H1 (cell line): ENCODE measurements at regions not wholly inside any gene's neighbourhood (a gene's known extent, or its start where the extent isn't known, plus 50 kb on each side); places are given as distances from the start of the nearest gene placed in this dataset.

ENCODE experiments used
- CTCF ChIA-PET: fragments of 300-600 bp; sonication (Branson Sonifier 250); formaldehyde crosslinking; loops from one replicate; lab custom pipeline; 2021; ENCODE audit not compliant: partially characterized antibody; lab: Charles Lee
- POLR2A ChIA-PET: fragments of 300-600 bp; sonication (Branson Sonifier 250); formaldehyde crosslinking; loops from one replicate; lab custom pipeline; 2021; ENCODE audit warnings: inconsistent platforms; ENCODE audit not compliant: partially characterized antibody; lab: Charles Lee
- DNase-seq, 2 experiments: peaks; one replicate each; pipeline versions ENCODE4 v3.0.0 to v3.0.0-alpha.2; 2010 to 2022; ENCODE audit warnings: low spot score in 2 of 2, low read depth in 1 of 2, mixed read lengths in 1 of 2
- FAIRE-seq: peaks from 2 replicates; lab custom pipeline; 2011; peaks lifted over from hg19 to GRCh38; lab: Jason Lieb, UNC
- H2AFZ ChIP-seq: 2 replicates; pipeline ENCODE4 v1.8.1; 2012; ENCODE audit warnings: low read length, inconsistent platforms
- H2AK5ac ChIP-seq: 2 replicates; pipeline ENCODE4 v1.6.1; 2013; ENCODE audit warnings: low read depth, low read length
- H2BK120ac ChIP-seq: replicated peaks from 2 replicates; pipeline ENCODE3; 2013; ENCODE audit warnings: low read depth, low read length, inconsistent platforms
- H2BK12ac ChIP-seq: 2 replicates; pipeline ENCODE4 v1.6.1; 2013; ENCODE audit warnings: low read depth, low read length
- H2BK15ac ChIP-seq: 2 replicates; pipeline ENCODE4 v1.6.1; 2013; ENCODE audit warnings: low read length
- H2BK20ac ChIP-seq: 2 replicates; pipeline ENCODE4 v1.6.1; 2013; ENCODE audit warnings: low read length
- H2BK5ac ChIP-seq: 2 replicates; pipeline ENCODE4 v1.6.1; 2013; ENCODE audit warnings: low read depth, low read length
- H3K14ac ChIP-seq: 2 replicates; pipeline ENCODE4 v1.6.1; 2013; ENCODE audit warnings: inconsistent platforms; ENCODE audit not compliant: insufficient read length
- H3K18ac ChIP-seq: 2 replicates; pipeline ENCODE4 v1.6.1; 2013; ENCODE audit warnings: low read length; ENCODE audit errors: extremely low read depth
- H3K23ac ChIP-seq: 2 replicates; pipeline ENCODE4 v1.6.1; 2013; ENCODE audit warnings: inconsistent platforms; ENCODE audit not compliant: insufficient read length
- H3K23me2 ChIP-seq: 2 replicates; pipeline ENCODE4 v1.6.1; 2013; ENCODE audit warnings: low read depth, low read length
- H3K27ac ChIP-seq: 2 replicates; pipeline ENCODE4 v1.6.1; 2011; ENCODE audit warnings: low read depth, low read length, inconsistent platforms
- H3K27me3 ChIP-seq, 4 experiments: replicated peaks in 1 of 4; 1 replicate in 1 of 4; 2 replicates in 3 of 4; pipeline versions ENCODE4 v1.6.1 to v1.8.1; 2011 to 2013; ENCODE audit warnings: low read length in 3 of 4, mild to moderate bottlenecking in 3 of 4, inconsistent platforms in 2 of 4, mixed read lengths in 2 of 4, moderate library complexity in 1 of 4; ENCODE audit not compliant: control insufficient read depth in 3 of 4, insufficient read depth in 3 of 4; ENCODE audit errors: extremely low read depth in 1 of 4
- H3K36me3 ChIP-seq, 4 experiments: 2 replicates each; pipeline versions ENCODE4 v1.6.1 to v1.8.1; 2011 to 2013; ENCODE audit warnings: mild to moderate bottlenecking in 4 of 4, low read length in 3 of 4, moderate library complexity in 2 of 4, control low read depth in 1 of 4, inconsistent platforms in 1 of 4; ENCODE audit not compliant: insufficient read depth in 4 of 4, control insufficient read depth in 2 of 4
- H3K4ac ChIP-seq: replicated peaks from 2 replicates; pipeline ENCODE3; 2013; ENCODE audit warnings: low read length, low read depth, mixed read lengths, inconsistent platforms; ENCODE audit not compliant: insufficient read length
- H3K4me1 ChIP-seq, 4 experiments: replicated peaks in 1 of 4; 1 replicate in 1 of 4; 2 replicates in 3 of 4; pipeline versions ENCODE4 v1.6.1 to v1.8.1; 2011 to 2013; ENCODE audit warnings: low read length in 3 of 4, inconsistent platforms in 2 of 4, mixed read lengths in 1 of 4; ENCODE audit not compliant: insufficient read depth in 4 of 4, control insufficient read depth in 3 of 4
- H3K4me2 ChIP-seq, 2 experiments: 2 replicates each; pipeline versions ENCODE4 v1.6.1 to v1.8.1; 2011 to 2013; ENCODE audit warnings: low read depth in 2 of 2, low read length in 2 of 2, control low read depth in 1 of 2, inconsistent platforms in 1 of 2, mild to moderate bottlenecking in 1 of 2; ENCODE audit not compliant: insufficient read depth in 1 of 2
- H3K4me3 ChIP-seq, 4 experiments: fragments of 200-600, 300-600 bp in 1 of 4; sonication (generic), shearing (Covaris generic), sonication (Bioruptor Twin) in 1 of 4; 2 replicates each; pipeline versions ENCODE4 v1.5.1 to v1.8.1; 2011 to 2016; ENCODE audit warnings: low read length in 4 of 4, low read depth in 3 of 4, control low read depth in 2 of 4, inconsistent platforms in 2 of 4, mild to moderate bottlenecking in 2 of 4, mixed read lengths in 1 of 4, moderate library complexity in 1 of 4; ENCODE audit not compliant: insufficient read depth in 2 of 4; ENCODE audit errors: extremely low read depth in 1 of 4
- H3K56ac ChIP-seq: replicated peaks from 2 replicates; pipeline ENCODE3; 2013; ENCODE audit warnings: low read depth, mild to moderate bottlenecking, mixed read lengths, low read length, inconsistent platforms; ENCODE audit not compliant: insufficient read length
- H3K79me1 ChIP-seq: 2 replicates; pipeline ENCODE4 v1.6.1; 2013; ENCODE audit warnings: low read depth, low read length, control low read depth
- H3K79me2 ChIP-seq, 2 experiments: 2 replicates each; pipeline versions ENCODE4 v1.6.1 to v1.8.1; 2012 to 2013; ENCODE audit warnings: low read length in 2 of 2, mild to moderate bottlenecking in 2 of 2, inconsistent platforms in 1 of 2; ENCODE audit not compliant: insufficient read depth in 2 of 2, control insufficient read depth in 1 of 2
- H3K9ac ChIP-seq, 4 experiments: replicated peaks in 1 of 4; 1 replicate in 1 of 4; 2 replicates in 3 of 4; pipeline versions ENCODE4 v1.6.1 to v1.8.1; 2011 to 2013; ENCODE audit warnings: low read depth in 3 of 4, low read length in 3 of 4, control low read depth in 2 of 4, mild to moderate bottlenecking in 2 of 4, moderate library complexity in 2 of 4, inconsistent platforms in 1 of 4; ENCODE audit errors: extremely low read depth in 1 of 4
- H3K9me3 ChIP-seq, 2 experiments: 2 replicates each; pipeline versions ENCODE4 v1.6.1 to v1.8.1; 2012 to 2013; ENCODE audit warnings: mild to moderate bottlenecking in 2 of 2, moderate library complexity in 2 of 2, control low read depth in 1 of 2, inconsistent platforms in 1 of 2, low read depth in 1 of 2, low read length in 1 of 2, mixed read lengths in 1 of 2; ENCODE audit not compliant: insufficient read depth in 2 of 2
- H4K20me1 ChIP-seq, 2 experiments: replicated peaks in 1 of 2; 2 replicates each; pipeline versions ENCODE3 to v1.8.1; 2011 to 2013; ENCODE audit warnings: inconsistent platforms in 2 of 2, low read length in 2 of 2, mild to moderate bottlenecking in 1 of 2; ENCODE audit not compliant: insufficient read depth in 2 of 2, control insufficient read depth in 1 of 2
- H4K5ac ChIP-seq: 2 replicates; pipeline ENCODE4 v1.6.1; 2013; ENCODE audit warnings: low read length, low read depth, mixed read lengths, inconsistent platforms; ENCODE audit not compliant: insufficient read length
- H4K8ac ChIP-seq: 2 replicates; pipeline ENCODE4 v1.8.0; 2013; ENCODE audit warnings: mild to moderate bottlenecking, moderate library complexity, low read length, inconsistent platforms; ENCODE audit not compliant: insufficient read depth; ENCODE audit errors: extremely low read depth
- H4K91ac ChIP-seq: replicated peaks from 2 replicates; pipeline ENCODE3; 2013; ENCODE audit warnings: low read length, mixed read lengths, inconsistent platforms; ENCODE audit not compliant: insufficient read length
- CBX5 ChIP-seq: fragments of 300-800, 300-1000 bp; sonication (generic); IDR thresholded peaks from 2 replicates; pipeline ENCODE4 v1.7.1; 2016; ENCODE audit warnings: antibody characterized with exemption, low read length, low read depth
- POLR2A ChIP-seq, 2 experiments: IDR thresholded peaks; 1 replicate in 1 of 2; 2 replicates in 1 of 2; pipeline ENCODE4 v1.6.1; 2011; ENCODE audit warnings: low read depth in 2 of 2, low read length in 2 of 2, mild to moderate bottlenecking in 2 of 2; ENCODE audit errors: control extremely low read depth in 1 of 2
- RNF2 ChIP-seq: fragments of 200-900, 300-1000 bp; sonication (generic); IDR thresholded peaks from 2 replicates; pipeline ENCODE4 v1.7.1; 2016; ENCODE audit warnings: borderline replicate concordance, low read depth, mild to moderate bottlenecking, antibody characterized with exemption, low read length; ENCODE audit not compliant: poor library complexity, severe bottlenecking; ENCODE audit errors: missing control alignments
- SP4 ChIP-seq: IDR thresholded peaks from 2 replicates; pipeline ENCODE4 v1.6.1; 2012; ENCODE audit warnings: low read length, inconsistent platforms
- TBP ChIP-seq: IDR thresholded peaks from 2 replicates; pipeline ENCODE4 v1.6.1; 2011; ENCODE audit warnings: low read depth, low read length, improper control_type of control experiment
- WGBS, 2 experiments: shearing (Covaris generic) in 1 of 2; methylation state at CpG; one replicate each; pipeline versions ENCODE4 v1.1.6 to v1.1.7; 2013 to 2015; ENCODE audit warnings: low lambda C conversion rate in 2 of 2, mixed read lengths in 2 of 2, inconsistent platforms in 1 of 2, low coverage in 1 of 2, missing lambda C conversion rate in 1 of 2; ENCODE audit not compliant: insufficient replicate concordance in 2 of 2, insufficient coverage in 1 of 2, insufficient read length in 1 of 2; ENCODE audit errors: extremely low coverage in 1 of 2, missing lambda C conversion rate in 1 of 2; 5-methylcytosine and 5-hydroxymethylcytosine counted together

GRCh38 chr6:87881342-87881895, 166.2 kb upstream of the SPACA1 start:
- H2AK5ac ChIP-seq: no peak overlapping the region
- H4K91ac ChIP-seq: no peak overlapping the region
- H3K56ac ChIP-seq: no peak overlapping the region
- H3K23ac ChIP-seq: no peak overlapping the region
- H3K27ac ChIP-seq: no peak overlapping the region
- no peak for DNase-seq
- no peaks in the 10 kb centered on the region for H3K27me3 ChIP-seq
- no peaks in the 10 kb centered on the region for H3K79me1 ChIP-seq
- no peaks in the 10 kb centered on the region for H3K23me2 ChIP-seq
- H2AFZ ChIP-seq: no peak overlapping the region
- H3K4ac ChIP-seq: no peak overlapping the region
- peaks cover 0 to 3% (median 0%) of the 10 kb centered on the region in 4 experiments; a peak in 1 of 7 replicates for H3K4me1 ChIP-seq
- no peaks in the 10 kb centered on the region for H3K9me3 ChIP-seq
- H4K8ac ChIP-seq: no peak overlapping the region
- no peak for FAIRE-seq
- no peaks in the 10 kb centered on the region for H3K79me2 ChIP-seq
- H3K36me3 ChIP-seq: no peaks in the 10 kb centered on the region
- H2BK15ac ChIP-seq: no peak overlapping the region
- H2BK12ac ChIP-seq: no peak overlapping the region
- CTCF ChIA-PET: no interaction called here
- no peak overlapping the region for H3K4me3 ChIP-seq
- WGBS, 2 experiments: 89% methylated on average over 4 of the region's 4 CpGs; no CpG with 5 or more reads in 1 of the 2 experiments
- H3K4me2 ChIP-seq: no peak overlapping the region
- no peak overlapping the region for H3K9ac ChIP-seq
- POLR2A ChIA-PET: no interaction called here
- no peak overlapping the region for H4K5ac ChIP-seq
- H4K20me1 ChIP-seq: no peaks in the 10 kb centered on the region
- H2BK5ac ChIP-seq: no peak overlapping the region
- no peak overlapping the region for H2BK120ac ChIP-seq
- no peak overlapping the region for H2BK20ac ChIP-seq
- no peak overlapping the region for H3K18ac ChIP-seq
- no peak overlapping the region for H3K14ac ChIP-seq
- TF ChIP-seq POLR2A (IDR thresholded peaks at IDR 0.05; ENCODE audit: control extremely low read depth in 1 of 2, low read depth in 2 of 2, low read length in 2 of 2): no peak
- no peak for TF ChIP-seq TBP
- no peak for TF ChIP-seq SP4
- TF ChIP-seq CBX5: no peak
- TF ChIP-seq RNF2: no peak
